Myocyte (in vitro differentiated cells): ENCODE measurements at regions not wholly inside any gene's neighbourhood (a gene's known extent, or its start where the extent isn't known, plus 50 kb on each side); places are given as distances from the start of the nearest gene placed in this dataset.

ENCODE experiments used
- DNase-seq: peaks from one replicate; pipeline ENCODE4 v3.0.0-alpha.2; 2012; ENCODE audit warnings: low read depth

GRCh38 chr18:76553715-76554546 lies 58.9 kb upstream of the ZNF516 start:
- no peak for DNase-seq

DNA sequence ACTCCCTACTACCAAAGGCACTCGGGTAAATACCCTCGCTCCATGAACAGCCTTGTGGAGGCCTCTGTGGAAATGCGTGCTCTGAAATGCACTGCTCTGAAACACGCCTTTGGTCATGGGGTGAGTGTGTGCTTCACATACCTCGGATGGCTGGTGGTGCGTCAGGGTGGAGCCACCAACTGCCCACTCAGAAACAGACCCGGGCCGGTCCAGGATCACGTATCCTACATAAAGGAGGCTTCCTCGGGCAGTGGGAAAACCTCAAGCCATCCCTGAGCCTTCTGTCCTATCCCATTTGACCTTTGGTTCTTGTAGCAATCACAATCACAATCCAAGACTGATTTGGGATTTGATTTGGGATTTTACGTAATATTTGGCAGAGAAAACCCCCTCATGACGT lies 53.5 kb upstream of the ZNF516 start:
- no peak for DNase-seq

DNA sequence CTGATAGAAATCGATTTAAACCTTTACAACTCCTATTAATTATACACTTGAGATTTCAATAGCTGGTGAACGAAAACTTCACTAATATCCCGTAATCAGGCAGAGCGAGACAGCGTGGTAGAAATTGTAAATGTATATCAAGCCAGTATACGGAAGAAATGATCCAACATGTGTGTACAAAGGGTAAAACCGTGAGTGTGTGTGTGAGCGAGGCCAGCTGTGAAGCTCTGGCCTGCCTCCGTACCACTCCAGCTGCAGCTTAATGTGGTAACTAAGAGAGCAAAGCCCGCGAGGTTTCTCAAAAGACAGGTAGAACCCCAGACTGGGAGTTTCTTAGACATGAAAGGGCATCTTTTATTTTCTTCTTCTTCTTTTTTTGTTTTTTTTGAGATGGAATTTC lies 52.3 kb upstream of the ZNF516 start:
- DNase-seq = no peak

DNA sequence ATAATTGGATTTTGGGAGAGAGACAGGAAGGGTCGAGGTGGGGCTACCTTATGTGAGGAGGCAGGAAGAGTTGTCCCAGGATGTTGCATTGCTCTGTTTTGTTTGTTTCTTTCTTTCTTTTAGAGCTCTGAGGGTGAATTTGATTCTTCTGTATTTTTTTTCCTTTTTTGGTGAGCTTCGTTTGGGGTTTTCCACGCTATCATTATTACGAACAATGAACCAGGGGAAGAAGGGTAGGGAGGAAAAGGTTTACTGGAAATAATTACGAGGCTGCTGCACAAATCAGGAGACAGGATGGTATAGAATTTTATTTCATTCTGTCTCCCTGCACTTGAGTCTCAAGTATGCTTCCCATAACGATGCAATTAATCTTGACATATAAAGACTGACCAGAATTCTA lies 51.4 kb upstream of the ZNF516 start:
- no peak for DNase-seq

DNA sequence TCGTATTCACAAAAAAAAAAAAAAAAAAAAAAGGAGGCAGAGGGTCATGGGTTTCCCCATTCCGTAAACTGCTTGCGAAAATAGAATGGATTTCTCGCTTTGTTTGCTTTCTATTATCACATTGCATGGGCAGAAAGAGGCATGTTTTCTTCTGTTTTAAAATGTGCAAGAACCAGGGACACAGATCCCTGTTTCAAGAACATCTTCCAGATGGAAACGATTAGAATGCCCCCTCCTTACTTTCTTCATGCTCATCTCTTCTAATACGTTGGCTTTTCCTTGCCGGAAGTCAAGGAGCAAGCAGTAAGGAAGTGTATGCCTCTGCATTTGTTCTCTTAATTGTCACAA lies 51.0 kb upstream of the ZNF516 start:
- DNase-seq = no peak

DNA sequence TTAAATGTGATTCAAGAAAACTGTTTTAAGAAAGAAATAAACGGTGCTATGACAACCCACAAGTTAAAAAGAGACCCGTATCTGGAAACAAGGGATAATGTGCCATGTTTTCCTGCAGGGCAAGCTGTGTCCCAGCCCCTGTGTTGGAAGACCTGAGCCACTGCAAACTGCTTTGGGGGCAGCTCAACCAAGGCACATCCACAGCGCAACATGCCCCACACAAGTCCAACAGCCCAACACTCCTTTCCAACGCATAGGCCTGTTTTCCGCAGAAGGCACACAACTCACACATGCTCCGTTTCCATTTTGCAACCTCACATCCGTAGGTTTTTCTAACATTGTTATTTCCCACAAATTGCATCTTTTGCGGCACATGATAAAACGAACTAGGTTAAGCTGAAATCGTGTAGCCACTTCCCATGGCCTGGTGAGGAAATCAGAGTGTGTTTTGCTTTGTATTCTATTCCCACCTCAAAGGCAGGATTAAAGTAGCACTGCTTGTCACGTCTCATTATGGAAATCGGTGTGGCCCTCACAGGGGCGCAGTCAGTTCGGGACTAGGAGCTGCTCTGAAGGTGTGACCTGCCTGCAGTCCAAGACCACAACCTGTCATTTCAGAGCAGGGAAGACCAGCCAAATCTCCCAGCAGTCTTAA lies 50.5 kb upstream of the ZNF516 start:
- no peak for DNase-seq

DNA sequence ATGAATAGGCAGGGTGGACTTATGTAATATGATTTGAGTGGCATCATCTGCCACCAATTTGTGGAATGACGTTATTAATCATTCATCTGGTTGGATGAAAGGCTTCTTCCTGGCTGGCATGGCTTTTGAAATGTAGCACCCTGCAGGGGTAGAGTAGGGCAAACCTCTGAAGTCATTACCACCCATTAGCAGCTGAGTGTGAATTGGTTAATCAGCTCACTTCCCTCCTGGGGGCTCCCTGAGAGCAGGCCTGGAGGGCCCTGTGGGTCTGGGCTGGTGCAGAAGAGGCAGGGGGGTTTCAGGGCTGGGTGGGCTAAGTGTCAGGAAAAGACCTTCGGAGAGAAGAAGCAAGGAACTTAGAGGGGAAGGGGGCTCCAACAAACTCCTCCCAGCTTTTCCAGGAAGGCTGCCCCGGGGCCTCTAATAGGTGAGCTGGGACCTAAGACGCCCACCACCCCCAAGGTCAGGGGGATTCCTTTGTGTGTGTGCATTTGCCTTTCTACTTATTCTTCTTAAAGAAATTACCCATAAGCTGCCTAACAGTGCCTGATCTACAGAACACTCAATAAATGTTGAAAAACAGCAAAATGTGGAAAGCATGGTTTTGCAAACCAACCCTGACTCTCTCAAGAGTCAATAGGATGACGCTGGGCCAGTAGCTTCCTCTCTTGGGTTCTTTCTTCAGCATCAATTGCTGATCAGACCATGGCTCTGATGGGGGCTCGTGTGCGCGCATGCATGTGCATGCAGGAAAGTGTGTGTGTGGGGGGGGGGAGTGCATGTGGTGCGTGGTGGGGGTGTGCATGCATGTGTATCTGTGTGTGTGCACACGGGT lies 49.7 kb upstream of the ZNF516 start:
- DNase-seq = no peak
